Skeletal muscle satellite cell (primary cell): ENCODE measurements at regions not wholly inside any gene's neighbourhood (a gene's known extent, or its start where the extent isn't known, plus 50 kb on each side); places are given as distances from the start of the nearest gene placed in this dataset.
"Not testable (repeated sequence)": the region's sequence is repeated elsewhere in the genome, so short reads cannot be mapped to it uniquely, and the experiment has no call there.

Experiments used
- H3K27me3 ChIP-seq: 2 replicates; pipeline ENCODE4 v1.7.0; 2013; ENCODE audit warnings: low read length; ENCODE audit not compliant: control insufficient read depth, insufficient read depth
- H3K36me3 ChIP-seq: 2 replicates; pipeline ENCODE4 v1.7.0; 2013; ENCODE audit warnings: mild to moderate bottlenecking, control low read depth, low read length; ENCODE audit not compliant: insufficient read depth
- H3K4me1 ChIP-seq: 2 replicates; pipeline ENCODE4 v1.7.0; 2013; ENCODE audit warnings: low read length; ENCODE audit not compliant: control insufficient read depth, insufficient read depth
- H3K4me2 ChIP-seq: 2 replicates; pipeline ENCODE4 v1.7.0; 2013; ENCODE audit warnings: mild to moderate bottlenecking, low read length
- H3K4me3 ChIP-seq: 2 replicates; pipeline ENCODE4 v1.7.0; 2013; ENCODE audit warnings: low read length
- H3K9ac ChIP-seq: 2 replicates; pipeline ENCODE4 v1.7.0; 2013; ENCODE audit warnings: mild to moderate bottlenecking, low read depth, low read length, moderate library complexity
- H3K9me3 ChIP-seq: replicated peaks from 2 replicates; pipeline ENCODE4 v1.7.0; 2013; ENCODE audit warnings: mild to moderate bottlenecking, control low read depth, low read length

DNA sequence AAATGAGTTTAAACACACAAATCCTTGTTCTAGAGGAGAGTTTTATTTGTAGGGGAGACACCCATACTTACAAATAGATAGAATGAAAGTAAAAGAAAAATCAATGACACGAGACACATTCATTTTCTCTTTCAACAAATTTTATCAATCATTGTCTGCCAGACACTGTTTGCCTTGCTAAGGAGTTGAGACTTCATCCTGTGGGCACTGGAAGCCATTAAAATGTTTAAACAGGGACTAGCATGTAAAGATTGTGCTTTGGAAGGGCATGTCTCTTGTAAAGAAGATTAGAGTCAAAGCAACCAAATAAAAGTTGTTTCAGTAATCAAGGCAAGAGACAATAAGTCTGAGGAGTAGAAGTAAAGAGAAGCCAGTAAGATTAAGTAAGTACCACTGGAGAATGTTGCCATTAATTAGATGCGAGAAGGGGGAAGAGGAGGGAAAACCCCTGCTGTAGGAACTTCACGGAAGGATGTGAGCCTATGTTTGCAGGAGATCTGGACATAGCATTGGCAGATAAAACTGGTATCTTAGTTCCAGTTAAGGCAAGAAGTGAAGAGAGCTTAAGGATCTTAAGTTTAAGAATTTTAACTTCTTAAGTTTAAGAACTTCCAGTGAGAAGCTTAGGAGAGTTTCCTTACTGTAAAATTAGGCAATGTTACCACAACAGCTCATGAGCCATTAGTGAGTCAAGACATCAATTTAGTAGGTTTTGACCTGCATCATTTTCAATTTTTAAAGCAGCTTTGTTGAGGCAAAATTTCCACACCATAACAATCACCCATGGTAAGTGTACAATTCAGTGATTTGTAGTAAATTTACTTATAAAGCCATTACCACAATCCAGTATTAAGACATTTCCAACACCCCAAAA lies 117.0 kb upstream of the UST start:
- Histone ChIP-seq H3K9me3 (no peaks in the 10 kb centered on the region), H3K27me3 (no peaks in the 10 kb centered on the region), H3K4me3 (no peak overlapping the region)

GRCh38 chr6:148635070-148635743 lies 111.6 kb upstream of the UST start:
- Histone ChIP-seq H3K36me3 (no peaks in the 10 kb centered on the region), H3K4me3 (no peak overlapping the region), H3K9ac (no peak overlapping the region), H3K4me2 (no peak overlapping the region), H3K27me3 (no peaks in the 10 kb centered on the region), H3K9me3 (no peaks in the 10 kb centered on the region), H3K4me1 (no peaks in the 10 kb centered on the region)

More for the DNA sequence above, 117.0 kb upstream of the UST start:
- peaks cover 16% of the 10 kb centered on the region for H3K4me1 ChIP-seq
- no peak overlapping the region for H3K4me2 ChIP-seq
- no peaks in the 10 kb centered on the region for H3K36me3 ChIP-seq
- H3K9ac ChIP-seq = no peak overlapping the region

DNA sequence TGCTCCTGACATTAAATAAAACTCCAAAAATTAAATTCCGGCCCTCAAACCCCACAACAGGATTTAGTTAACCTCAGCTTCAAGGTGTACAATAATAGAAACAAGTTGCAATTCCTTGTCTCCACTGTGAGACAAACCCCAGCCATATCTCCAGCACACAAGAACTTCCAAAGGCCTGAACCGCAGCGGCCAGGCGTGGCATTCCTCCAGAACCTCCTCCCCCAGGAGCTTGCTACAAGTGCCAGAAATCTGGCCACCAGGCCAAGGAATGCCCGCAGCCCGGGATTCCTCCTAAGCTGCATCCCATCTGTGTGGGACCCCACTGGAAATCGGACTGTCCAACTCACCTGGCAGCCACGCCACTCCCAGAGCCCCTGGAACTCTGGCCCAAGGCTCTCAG lies 105.0 kb upstream of the UST start:
- H3K4me1 ChIP-seq, H3K4me2 ChIP-seq, H3K36me3 ChIP-seq, H3K27me3 ChIP-seq, H3K9ac ChIP-seq, H3K4me3 ChIP-seq, H3K9me3 ChIP-seq: not testable (repeated sequence)

GRCh38 chr6:148643208-148643607 lies 103.6 kb upstream of the UST start:
- not testable (repeated sequence) for H3K36me3 ChIP-seq

GRCh38 chr6:148645049-148645448 lies 101.8 kb upstream of the UST start:
- peaks cover 21% of the 10 kb centered on the region for H3K27me3 ChIP-seq
- H3K9ac ChIP-seq, H3K4me1 ChIP-seq, H3K36me3 ChIP-seq, H3K4me2 ChIP-seq, H3K9me3 ChIP-seq, H3K4me3 ChIP-seq: not testable (repeated sequence)

More at GRCh38 chr6:148643208-148643607, 103.6 kb upstream of the UST start:
- not testable (repeated sequence) for H3K4me1 ChIP-seq, H3K4me3 ChIP-seq, H3K9ac ChIP-seq, H3K27me3 ChIP-seq, H3K9me3 ChIP-seq, H3K4me2 ChIP-seq

DNA sequence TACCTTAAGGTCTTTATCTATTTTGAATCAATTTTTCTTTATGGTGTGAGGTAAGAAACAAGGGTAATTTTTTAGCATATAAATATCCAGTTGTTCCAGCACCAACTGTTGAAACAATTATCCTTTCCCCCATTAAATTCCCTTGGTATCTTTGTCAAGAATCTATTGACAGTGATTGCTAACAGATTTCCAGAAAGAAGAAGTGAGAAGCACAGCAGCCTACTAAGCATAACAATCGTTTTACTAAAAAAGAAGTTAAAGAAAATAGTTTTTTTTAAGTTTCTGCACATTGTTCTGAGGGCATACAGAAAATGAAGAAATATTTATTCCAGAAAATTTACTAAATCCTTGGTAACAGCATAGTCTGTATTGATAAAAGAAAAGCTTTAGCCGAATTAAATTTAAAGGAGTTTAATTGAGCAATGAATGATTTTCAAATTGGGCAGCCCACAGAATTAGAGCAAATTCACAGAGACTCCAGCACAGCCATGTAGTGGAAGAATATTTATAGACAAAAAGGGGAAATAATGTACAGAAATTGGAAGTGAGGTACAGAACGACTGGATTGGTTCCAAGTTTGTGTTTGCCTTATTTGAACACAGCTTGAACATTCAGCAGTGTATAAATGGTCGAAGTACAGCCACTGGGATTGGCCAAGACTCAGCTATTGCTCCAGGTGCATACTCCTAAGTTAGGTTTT lies 97.9 kb upstream of the UST start:
- no peaks in the 10 kb centered on the region for H3K4me1 ChIP-seq
- H3K4me2 ChIP-seq = no peak overlapping the region
- H3K9me3 ChIP-seq = no peaks in the 10 kb centered on the region
- peaks cover 25% of the 10 kb centered on the region for H3K27me3 ChIP-seq
- H3K36me3 ChIP-seq = no peaks in the 10 kb centered on the region
- no peak overlapping the region for H3K4me3 ChIP-seq
- H3K9ac ChIP-seq = no peak overlapping the region

- no peaks in the 10 kb centered on the region for H3K36me3 ChIP-seq
- H3K4me2 ChIP-seq = no peak overlapping the region
- H3K9me3 ChIP-seq = no peaks in the 10 kb centered on the region
- H3K4me1 ChIP-seq = no peaks in the 10 kb centered on the region
- no peak overlapping the region for H3K4me3 ChIP-seq
- H3K27me3 ChIP-seq = peaks cover 25% of the 10 kb centered on the region
- H3K9ac ChIP-seq = no peak overlapping the region
These were observed 97.3 kb upstream of the UST start for GRCh38 chr6:148649454-148649963.

GRCh38 chr6:148650941-148651505 lies 95.8 kb upstream of the UST start:
- Histone ChIP-seq H3K4me3 (no peak overlapping the region), H3K36me3 (no peaks in the 10 kb centered on the region), H3K27me3 (peaks cover 25% of the 10 kb centered on the region), H3K4me1 (no peaks in the 10 kb centered on the region), H3K9ac (no peak overlapping the region), H3K9me3 (no peaks in the 10 kb centered on the region), H3K4me2 (no peak overlapping the region)

- Histone ChIP-seq H3K9me3 (no peaks in the 10 kb centered on the region), H3K36me3 (no peaks in the 10 kb centered on the region), H3K4me2 (no peak overlapping the region), H3K4me1 (peaks cover under 1% of the 10 kb centered on the region), H3K27me3 (peaks cover 25% of the 10 kb centered on the region), H3K9ac (no peak overlapping the region), H3K4me3 (no peak overlapping the region)
These were observed 94.6 kb upstream of the UST start for GRCh38 chr6:148652205-148652604.

- Histone ChIP-seq H3K4me3 (no peak overlapping the region), H3K36me3 (no peaks in the 10 kb centered on the region), H3K4me2 (no peak overlapping the region), H3K27me3 (peaks cover 20% of the 10 kb centered on the region), H3K4me1 (peaks cover 4% of the 10 kb centered on the region), H3K9me3 (no peaks in the 10 kb centered on the region), H3K9ac (no peak overlapping the region)
These were observed 93.6 kb upstream of the UST start for GRCh38 chr6:148653138-148653776.

DNA sequence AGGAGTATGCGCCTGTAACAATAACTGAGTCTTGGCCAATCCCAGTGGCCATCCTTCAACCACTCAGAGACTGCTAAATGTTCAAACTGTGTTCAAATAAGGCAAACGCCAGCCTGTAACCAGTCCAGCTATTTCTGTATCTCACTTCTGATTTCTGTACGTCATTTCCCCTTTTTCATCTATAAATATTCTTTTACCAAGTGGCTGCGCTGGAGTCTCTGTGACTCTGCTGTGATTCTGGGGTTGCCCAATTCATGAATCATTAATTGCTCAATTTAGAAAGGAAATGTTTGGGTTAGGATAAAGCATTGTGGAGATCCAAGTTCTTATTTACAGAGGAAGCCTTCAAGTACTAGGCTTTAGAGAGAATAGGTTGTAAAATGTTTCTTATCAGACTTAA lies 89.8 kb upstream of the UST start:
- H3K9me3 ChIP-seq = no peaks in the 10 kb centered on the region
- no peaks in the 10 kb centered on the region for H3K36me3 ChIP-seq
- no peaks in the 10 kb centered on the region for H3K27me3 ChIP-seq
- no peak overlapping the region for H3K4me3 ChIP-seq
- no peak overlapping the region for H3K9ac ChIP-seq
- H3K4me1 ChIP-seq = peaks cover 4% of the 10 kb centered on the region
- H3K4me2 ChIP-seq = no peak overlapping the region
